ENCODE measurements at regions not wholly inside any gene's neighbourhood (a gene's known extent, or its start where the extent isn't known, plus 50 kb on each side); places are given as distances from the start of the nearest gene placed in this dataset.

DNA sequence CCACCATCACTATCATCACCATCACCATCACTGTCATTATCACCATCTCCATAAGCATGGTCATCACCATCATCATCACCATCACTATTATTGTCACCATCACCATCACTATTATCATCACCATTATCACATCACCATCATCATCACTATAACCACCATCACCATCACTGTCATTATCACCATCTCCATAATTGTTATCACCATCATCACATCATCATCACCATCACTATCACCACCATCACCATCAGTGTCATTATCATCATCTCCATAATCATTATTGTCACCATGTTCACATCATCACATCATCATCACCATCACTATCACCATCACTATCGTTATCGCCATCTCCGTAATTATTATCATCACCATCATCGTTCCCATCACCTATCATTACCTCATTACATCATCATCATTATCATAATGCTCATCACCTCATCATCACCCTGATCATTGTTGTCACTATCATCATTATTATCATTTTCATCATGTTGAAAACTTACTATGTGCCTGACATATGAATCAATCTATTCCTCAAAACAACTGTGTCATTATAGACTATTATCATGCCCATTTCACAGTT, 280.3 kb upstream of the HS6ST1 start:
- no peak overlapping the region for H3K27ac Mint-ChIP-seq
- H3K4me1 ChIP-seq (ENCODE audit: control insufficient read depth in 2 of 2, insufficient read depth in 2 of 2, low read length in 2 of 2) = no peaks in the 10 kb centered on the region
- peaks cover 0 to 2% (median 0%) of the 10 kb centered on the region in 11 donors for H3K9me3 Mint-ChIP-seq
- no peak overlapping the region for H3K4me3 Mint-ChIP-seq
- no peaks in the 10 kb centered on the region for H3K9me3 ChIP-seq (ENCODE audit: control insufficient read depth in 2 of 3, low read length in 3 of 3)
- ChIA-PET POLR2A (no interaction called here), CTCF (no interaction called here)
- no peaks in the 10 kb centered on the region for H3K4me1 Mint-ChIP-seq
- H3K27me3 Mint-ChIP-seq = no peaks in the 10 kb centered on the region
- no peaks in the 10 kb centered on the region for H3K36me3 Mint-ChIP-seq
- H3K36me3 ChIP-seq (ENCODE audit: control insufficient read depth in 2 of 3, insufficient read depth in 3 of 3, low read length in 3 of 3) = no peaks in the 10 kb centered on the region
- H3K27ac ChIP-seq (ENCODE audit: low read depth, low read length) = no peak overlapping the region
- H3K27me3 ChIP-seq (ENCODE audit: control insufficient read depth in 2 of 2, insufficient read depth in 2 of 2, low read length in 2 of 2) = no peaks in the 10 kb centered on the region
- DNase-seq (no peak), ATAC-seq (no peak)
- H3K4me3 ChIP-seq (ENCODE audit: low read length) = no peak overlapping the region
- intact Hi-C loops (cut with micrococcal nuclease) = no loop called here

DNA sequence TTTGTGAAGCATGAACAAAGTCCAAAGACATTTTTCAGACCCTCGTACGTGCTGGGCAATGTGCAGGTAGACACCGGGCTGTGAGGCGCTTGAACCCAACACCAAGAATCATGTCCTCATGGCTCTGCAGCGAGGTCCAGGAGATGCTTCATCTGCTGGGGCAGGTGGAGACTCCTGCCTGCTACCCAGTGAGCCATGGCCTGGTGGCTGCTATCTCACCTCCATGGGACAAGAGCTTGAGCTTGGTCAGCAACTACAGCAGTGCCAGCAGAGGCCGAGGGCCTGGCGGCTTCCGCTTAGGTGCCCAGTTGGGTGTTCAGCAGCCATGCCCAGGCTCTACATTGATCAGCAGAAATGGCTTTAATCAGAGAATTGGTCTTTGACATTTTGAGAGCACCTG, 281.0 kb upstream of the HS6ST1 start:
- intact Hi-C loops (cut with micrococcal nuclease) = no loop called here
- ChIA-PET CTCF (no interaction called here), POLR2A (no interaction called here)
- no peaks in the 10 kb centered on the region for H3K4me1 ChIP-seq (ENCODE audit: control insufficient read depth in 2 of 2, insufficient read depth in 2 of 2, low read length in 2 of 2)
- DNase-seq = no peak
- H3K36me3 ChIP-seq (ENCODE audit: control insufficient read depth in 2 of 3, insufficient read depth in 3 of 3, low read length in 3 of 3) = no peaks in the 10 kb centered on the region
- H3K9me3 ChIP-seq (ENCODE audit: control insufficient read depth in 2 of 3, low read length in 3 of 3) = no peaks in the 10 kb centered on the region
- ATAC-seq = no peak
- no peaks in the 10 kb centered on the region for H3K36me3 Mint-ChIP-seq
- no peaks in the 10 kb centered on the region for H3K27me3 ChIP-seq (ENCODE audit: control insufficient read depth in 2 of 2, insufficient read depth in 2 of 2, low read length in 2 of 2)
- no peak overlapping the region for H3K27ac Mint-ChIP-seq
- H3K27ac ChIP-seq (ENCODE audit: low read depth, low read length) = no peak overlapping the region
- no peak overlapping the region for H3K4me3 Mint-ChIP-seq
- H3K4me1 Mint-ChIP-seq = no peaks in the 10 kb centered on the region
- no peaks in the 10 kb centered on the region for H3K27me3 Mint-ChIP-seq
- H3K9me3 Mint-ChIP-seq = peaks cover 0 to 2% (median 0%) of the 10 kb centered on the region in 11 donors
- no peak overlapping the region for H3K4me3 ChIP-seq (ENCODE audit: low read length)

GRCh38 chr2:128600581-128601297, 282.1 kb upstream of the HS6ST1 start:
- Mint-ChIP-seq H3K27ac (no peak overlapping the region), H3K4me1 (no peaks in the 10 kb centered on the region), H3K27me3 (no peaks in the 10 kb centered on the region), H3K9me3 (peaks cover 0 to 2% (median 0%) of the 10 kb centered on the region in 11 donors), H3K4me3 (no peak overlapping the region), H3K36me3 (no peaks in the 10 kb centered on the region)
- no peaks in the 10 kb centered on the region for H3K36me3 ChIP-seq (ENCODE audit: control insufficient read depth in 2 of 3, insufficient read depth in 3 of 3, low read length in 3 of 3)
- ChIA-PET CTCF (no interaction called here), POLR2A (no interaction called here)
- no peak for ATAC-seq
- H3K27ac ChIP-seq (ENCODE audit: low read depth, low read length) = no peak overlapping the region
- intact Hi-C loops (cut with micrococcal nuclease) = no loop called here
- DNase-seq = peak in 1 of 9 donors; percentile 8
- no peak overlapping the region for H3K4me3 ChIP-seq (ENCODE audit: low read length)
- no peaks in the 10 kb centered on the region for H3K27me3 ChIP-seq (ENCODE audit: control insufficient read depth in 2 of 2, insufficient read depth in 2 of 2, low read length in 2 of 2)
- H3K4me1 ChIP-seq (ENCODE audit: control insufficient read depth in 2 of 2, insufficient read depth in 2 of 2, low read length in 2 of 2) = no peaks in the 10 kb centered on the region
- H3K9me3 ChIP-seq (ENCODE audit: control insufficient read depth in 2 of 3, low read length in 3 of 3) = no peaks in the 10 kb centered on the region

- no peak overlapping the region for H3K4me3 Mint-ChIP-seq
- no peak for ATAC-seq
- Histone ChIP-seq H3K9me3 (ENCODE audit: control insufficient read depth in 2 of 3, low read length in 3 of 3) (no peaks in the 10 kb centered on the region), H3K4me3 (ENCODE audit: low read length) (no peak overlapping the region), H3K27ac (ENCODE audit: low read depth, low read length) (no peak overlapping the region), H3K27me3 (ENCODE audit: control insufficient read depth in 2 of 2, insufficient read depth in 2 of 2, low read length in 2 of 2) (no peaks in the 10 kb centered on the region), H3K36me3 (ENCODE audit: control insufficient read depth in 2 of 3, insufficient read depth in 3 of 3, low read length in 3 of 3) (no peaks in the 10 kb centered on the region), H3K4me1 (ENCODE audit: control insufficient read depth in 2 of 2, insufficient read depth in 2 of 2, low read length in 2 of 2) (no peaks in the 10 kb centered on the region)
- ChIA-PET POLR2A (no interaction called here), CTCF (no interaction called here)
- no peak overlapping the region for H3K27ac Mint-ChIP-seq
- no peak for DNase-seq
- intact Hi-C loops (cut with micrococcal nuclease) = no loop called here
- H3K4me1 Mint-ChIP-seq = no peaks in the 10 kb centered on the region
- H3K9me3 Mint-ChIP-seq = peaks cover 0 to 2% (median 0%) of the 10 kb centered on the region in 11 donors
- no peaks in the 10 kb centered on the region for H3K27me3 Mint-ChIP-seq
- no peaks in the 10 kb centered on the region for H3K36me3 Mint-ChIP-seq
Observed at GRCh38 chr2:128601298-128602037, 282.8 kb upstream of the HS6ST1 start.

- Histone ChIP-seq H3K9me3 (ENCODE audit: control insufficient read depth in 2 of 3, low read length in 3 of 3) (no peaks in the 10 kb centered on the region), H3K4me3 (ENCODE audit: low read length) (no peak overlapping the region), H3K27ac (ENCODE audit: low read depth, low read length) (no peak overlapping the region), H3K27me3 (ENCODE audit: control insufficient read depth in 2 of 2, insufficient read depth in 2 of 2, low read length in 2 of 2) (no peaks in the 10 kb centered on the region), H3K36me3 (ENCODE audit: control insufficient read depth in 2 of 3, insufficient read depth in 3 of 3, low read length in 3 of 3) (no peaks in the 10 kb centered on the region), H3K4me1 (ENCODE audit: control insufficient read depth in 2 of 2, insufficient read depth in 2 of 2, low read length in 2 of 2) (no peaks in the 10 kb centered on the region)
- DNase-seq (no peak), ATAC-seq (no peak)
- Mint-ChIP-seq H3K27ac (no peak overlapping the region), H3K27me3 (no peaks in the 10 kb centered on the region), H3K36me3 (no peaks in the 10 kb centered on the region), H3K4me3 (no peak overlapping the region), H3K4me1 (no peaks in the 10 kb centered on the region), H3K9me3 (peaks cover 0 to 2% (median 0%) of the 10 kb centered on the region in 11 donors)
- intact Hi-C loops (cut with micrococcal nuclease) = no loop called here
- CTCF ChIA-PET = no interaction called here
- POLR2A ChIA-PET = no interaction called here
Observed at GRCh38 chr2:128602038-128602698, 283.5 kb upstream of the HS6ST1 start.

- H3K4me3 ChIP-seq (ENCODE audit: low read length) = no peak overlapping the region
- DNase-seq (no peak), ATAC-seq (no peak)
- no peaks in the 10 kb centered on the region for H3K27me3 Mint-ChIP-seq
- no peaks in the 10 kb centered on the region for H3K36me3 ChIP-seq (ENCODE audit: control insufficient read depth in 2 of 3, insufficient read depth in 3 of 3, low read length in 3 of 3)
- H3K27ac ChIP-seq (ENCODE audit: low read depth, low read length) = no peak overlapping the region
- ChIA-PET CTCF (no interaction called here), POLR2A (no interaction called here)
- no peaks in the 10 kb centered on the region for H3K4me1 ChIP-seq (ENCODE audit: control insufficient read depth in 2 of 2, insufficient read depth in 2 of 2, low read length in 2 of 2)
- intact Hi-C loops (cut with micrococcal nuclease) = no loop called here
- no peaks in the 10 kb centered on the region for H3K4me1 Mint-ChIP-seq
- no peaks in the 10 kb centered on the region for H3K36me3 Mint-ChIP-seq
- H3K27me3 ChIP-seq (ENCODE audit: control insufficient read depth in 2 of 2, insufficient read depth in 2 of 2, low read length in 2 of 2) = no peaks in the 10 kb centered on the region
- H3K4me3 Mint-ChIP-seq = no peak overlapping the region
- no peaks in the 10 kb centered on the region for H3K9me3 ChIP-seq (ENCODE audit: control insufficient read depth in 2 of 3, low read length in 3 of 3)
- no peak overlapping the region for H3K27ac Mint-ChIP-seq
- H3K9me3 Mint-ChIP-seq = peaks cover 0 to 2% (median 0%) of the 10 kb centered on the region in 11 donors
Observed at GRCh38 chr2:128602699-128603101, 284.0 kb upstream of the HS6ST1 start.

Data from naive thymus-derived CD4-positive, alpha-beta T cell (primary cell).